Prostate gland (tissue), 2 donors: ENCODE measurements at regions not wholly inside any gene's neighbourhood (a gene's known extent, or its start where the extent isn't known, plus 50 kb on each side); places are given as distances from the start of the nearest gene placed in this dataset.

Experiments used
- DNase-seq: peaks from one replicate; pipeline ENCODE4 v3.0.0-alpha.2; 2019; ENCODE audit warnings: low spot score
- H3K27ac ChIP-seq, 2 donors: fragments of 200-600 bp; sonication (generic); 2 replicates each; pipeline ENCODE4 v1.5.1; 2017 to 2019
- H3K27me3 ChIP-seq: fragments of 200-600 bp; sonication (generic); replicated peaks from 2 replicates; pipeline ENCODE4 v1.5.1; 2019; ENCODE audit not compliant: insufficient read depth
- H3K36me3 ChIP-seq, 2 donors: fragments of 200-600 bp; sonication (generic); 1 replicate in 1 of 2; 2 replicates in 1 of 2; pipeline versions ENCODE4 v1.5.1 to v1.8.1; 2017 to 2019
- H3K4me1 ChIP-seq: fragments of 200-600 bp; sonication (generic); replicated peaks from 2 replicates; pipeline ENCODE4 v1.5.1; 2019
- H3K4me3 ChIP-seq, 2 donors: fragments of 200-600 bp; sonication (generic); 2 replicates each; pipeline ENCODE4 v1.5.1; 2017 to 2019
- H3K9me3 ChIP-seq: fragments of 200-600 bp; sonication (generic); 2 replicates; pipeline ENCODE4 v1.5.1; 2017
- CTCF ChIP-seq, 4 experiments: fragments of 200-600 bp in 2 of 4; fragments of 450-650 bp in 2 of 4; sonication (generic) in 2 of 4; IDR thresholded peaks; 1 replicate in 3 of 4; 2 replicates in 1 of 4; pipeline ENCODE4 v1.5.1; 2016 to 2019; ENCODE audit warnings: antibody characterized with exemption in 4 of 4, mild to moderate bottlenecking in 2 of 4, moderate library complexity in 2 of 4
- POLR2A ChIP-seq: fragments of 450-650 bp; IDR thresholded peaks from one replicate; pipeline ENCODE4 v1.6.1; 2016; ENCODE audit warnings: antibody characterized with exemption, mild to moderate bottlenecking
- POLR2AphosphoS5 ChIP-seq: sonication (generic); formaldehyde crosslinking; IDR thresholded peaks from one replicate; pipeline ENCODE4 v1.6.1; 2017; ENCODE audit warnings: antibody characterized with exemption
- WGBS: methylation state at CpG from one replicate; pipeline ENCODE4 v1.1.5; 2018; 5-methylcytosine and 5-hydroxymethylcytosine counted together
- intact Hi-C: fragments of 100-400 bp; cut with DNase I; formaldehyde crosslinking; loops from one replicate; pipeline ENCODE4 v1.14.2; 2022

GRCh38 chr1:29650041-29650400 is 413.7 kb downstream of the PTPRU start:
- Histone ChIP-seq H3K27ac (no peak overlapping the region), H3K9me3 (no peaks in the 10 kb centered on the region), H3K27me3 (peaks cover 6% of the 10 kb centered on the region), H3K4me3 (no peak overlapping the region), H3K36me3 (no peaks in the 10 kb centered on the region), H3K4me1 (no peaks in the 10 kb centered on the region)
- WGBS, result 83% methylated on average over 8 of the region's 8 CpGs
- DNase-seq, result no peak
- TF ChIP-seq POLR2AphosphoS5 (no peak), CTCF (IDR thresholded peaks at IDR 0.05) (no peak), POLR2A (no peak)
- intact Hi-C loops, result no loop called here

- TF ChIP-seq CTCF (IDR thresholded peaks at IDR 0.05), result no peak
- TF ChIP-seq POLR2AphosphoS5, result no peak
- no peak for TF ChIP-seq POLR2A
- H3K4me3 ChIP-seq, result no peak overlapping the region
- no peaks in the 10 kb centered on the region for H3K4me1 ChIP-seq
- DNase-seq, result no peak
- peaks cover 6% of the 10 kb centered on the region for H3K27me3 ChIP-seq
- H3K9me3 ChIP-seq, result no peaks in the 10 kb centered on the region
- H3K36me3 ChIP-seq, result no peaks in the 10 kb centered on the region
- intact Hi-C loops, result no loop called here
- 79% methylated on average over 15 of the region's 15 CpGs for WGBS
- H3K27ac ChIP-seq, result no peak overlapping the region
Measured at GRCh38 chr1:29649189-29650040, 413.1 kb downstream of the PTPRU start.

- H3K36me3 ChIP-seq, result no peaks in the 10 kb centered on the region
- H3K4me1 ChIP-seq, result no peaks in the 10 kb centered on the region
- DNase-seq, result no peak
- H3K27ac ChIP-seq, result no peak overlapping the region
- intact Hi-C loops, result no loop called here
- peaks cover 6% of the 10 kb centered on the region for H3K27me3 ChIP-seq
- no peaks in the 10 kb centered on the region for H3K9me3 ChIP-seq
- TF ChIP-seq CTCF (IDR thresholded peaks at IDR 0.05) (no peak), POLR2AphosphoS5 (no peak), POLR2A (no peak)
- WGBS, result 81% methylated on average over 3 of the region's 3 CpGs
- H3K4me3 ChIP-seq, result no peak overlapping the region
Measured at GRCh38 chr1:29648798-29649188, 412.5 kb downstream of the PTPRU start.

- H3K4me1 ChIP-seq, result no peaks in the 10 kb centered on the region
- DNase-seq, result no peak
- H3K27me3 ChIP-seq, result peaks cover 6% of the 10 kb centered on the region
Measured at GRCh38 chr1:29648026-29648425, 411.7 kb downstream of the PTPRU start.

GRCh38 chr1:29647581-29647980 is 411.3 kb downstream of the PTPRU start:
- DNase-seq, result no peak
- intact Hi-C loops, result no loop called here
- H3K27me3 ChIP-seq, result peaks cover 6% of the 10 kb centered on the region
- H3K4me3 ChIP-seq, result no peak overlapping the region
- TF ChIP-seq POLR2A (no peak), CTCF (IDR thresholded peaks at IDR 0.05) (no peak), POLR2AphosphoS5 (no peak)
- no peaks in the 10 kb centered on the region for H3K4me1 ChIP-seq
- no peaks in the 10 kb centered on the region for H3K36me3 ChIP-seq
- no peak overlapping the region for H3K27ac ChIP-seq
- no peaks in the 10 kb centered on the region for H3K9me3 ChIP-seq
- WGBS, result 82% methylated on average over 1 of the region's 1 CpG

More at GRCh38 chr1:29648026-29648425, 411.7 kb downstream of the PTPRU start:
- Histone ChIP-seq H3K4me3 (no peak overlapping the region), H3K27ac (no peak overlapping the region), H3K9me3 (no peaks in the 10 kb centered on the region), H3K36me3 (no peaks in the 10 kb centered on the region)
- no peak for TF ChIP-seq POLR2A
- 69% methylated on average over 4 of the region's 4 CpGs for WGBS
- intact Hi-C loops, result no loop called here
